Lung (tissue), 11 donors: ENCODE measurements at regions not wholly inside any gene's neighbourhood (a gene's known extent, or its start where the extent isn't known, plus 50 kb on each side); places are given as distances from the start of the nearest gene placed in this dataset.

ENCODE experiments used
- ATAC-seq: fragments of 200-7000 bp; cut with Tn5 transposase; one replicate; pipeline ENCODE4 v1.9.1; 2020; ENCODE audit warnings: moderate number of reproducible peaks; ENCODE audit not compliant: insufficient read depth, low FRiP score
- DNase-seq, 3 donors: peaks; one replicate each; pipeline ENCODE4 v3.0.0-alpha.2; 2013 to 2017
- H3K27ac ChIP-seq, 2 donors: one replicate each; pipeline ENCODE4 v1.5.1; 2013; ENCODE audit warnings: mild to moderate bottlenecking in 2 of 2, moderate library complexity in 2 of 2, control low read depth in 1 of 2, inconsistent platforms in 1 of 2, low read depth in 1 of 2, low read length in 1 of 2
- H3K27me3 ChIP-seq, 3 donors: one replicate each; pipeline ENCODE4 v1.5.1; 2013; ENCODE audit warnings: low read length in 2 of 3; ENCODE audit not compliant: control insufficient read depth in 3 of 3, insufficient read depth in 3 of 3
- H3K36me3 ChIP-seq, 4 donors: one replicate each; pipeline ENCODE4 v1.5.1; 2013; ENCODE audit warnings: low read length in 4 of 4, mild to moderate bottlenecking in 1 of 4, moderate library complexity in 1 of 4; ENCODE audit not compliant: control insufficient read depth in 4 of 4, insufficient read depth in 4 of 4
- H3K4me1 ChIP-seq, 5 donors: one replicate each; pipeline ENCODE4 v1.5.1; 2013; ENCODE audit warnings: low read length in 5 of 5, mild to moderate bottlenecking in 2 of 5, moderate library complexity in 1 of 5; ENCODE audit not compliant: control insufficient read depth in 5 of 5, insufficient read depth in 5 of 5
- H3K4me3 ChIP-seq: one replicate; pipeline ENCODE4 v1.5.1; 2013; ENCODE audit warnings: mild to moderate bottlenecking, control low read depth, moderate library complexity
- H3K9ac ChIP-seq, 2 donors: one replicate each; pipeline ENCODE4 v1.5.1; 2013; ENCODE audit warnings: low read length in 2 of 2, control low read depth in 1 of 2; ENCODE audit not compliant: insufficient read depth in 1 of 2
- H3K9me3 ChIP-seq, 4 donors: one replicate each; pipeline ENCODE4 v1.5.1; 2013; ENCODE audit warnings: low read length in 3 of 4, mild to moderate bottlenecking in 1 of 4, moderate library complexity in 1 of 4; ENCODE audit not compliant: control insufficient read depth in 4 of 4, insufficient read depth in 3 of 4
- CTCF ChIP-seq: IDR thresholded peaks from 2 replicates; pipeline ENCODE4 v1.5.1; 2012; ENCODE audit warnings: mild to moderate bottlenecking; ENCODE audit errors: control extremely low read depth, extremely low read depth
- WGBS, 2 donors: extraction: QIAGEN DNeasy Blood & Tissue Kit; methylation state at CpG; one replicate each; pipeline ENCODE4 v1.1.7; 2013; 5-methylcytosine and 5-hydroxymethylcytosine counted together
- donor health status: control.
- donor health status: control.
- donor health status: Bipolar disorder and iron deficiency.
- donor health status: healthy.
- donor health status: DM: yes; HTN: yes; CAD: no.

DNA sequence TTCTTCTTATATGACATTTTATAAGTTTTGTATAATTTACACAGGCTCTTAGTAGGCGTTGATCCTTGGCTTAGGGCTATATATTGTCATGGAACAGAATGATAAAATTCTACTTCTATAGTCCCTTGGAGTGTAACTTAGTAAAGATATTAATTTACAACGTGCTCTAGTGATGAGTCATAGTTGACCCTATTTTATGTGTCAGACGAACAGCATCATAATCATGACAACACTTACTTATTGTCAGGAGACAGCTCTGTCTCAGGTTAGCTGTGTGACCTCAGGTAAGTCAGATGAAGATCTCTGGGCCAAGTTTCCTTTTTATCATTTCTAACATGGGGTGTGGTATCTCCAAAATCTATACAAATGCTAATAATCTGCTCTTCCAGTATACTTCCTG lies 473.5 kb downstream of the UTRN start:
- no peak overlapping the region for H3K9ac ChIP-seq
- H3K4me1 ChIP-seq = peaks cover 0 to 5% (median 0%) of the 10 kb centered on the region in 5 donors
- H3K4me3 ChIP-seq = no peak overlapping the region
- no peaks in the 10 kb centered on the region for H3K27me3 ChIP-seq
- no peak overlapping the region for H3K27ac ChIP-seq
- 86 to 90% methylated on average over 3 of the region's 3 CpGs for WGBS, 2 donors
- no peaks in the 10 kb centered on the region for H3K9me3 ChIP-seq
- DNase-seq (no peak), ATAC-seq (no peak)
- H3K36me3 ChIP-seq = peaks cover 0 to 3% (median 0%) of the 10 kb centered on the region in 4 donors
- no peak for TF ChIP-seq CTCF

- DNase-seq (no peak), ATAC-seq (no peak)
- WGBS, 2 donors = 97 to 98% methylated on average over 3 of the region's 3 CpGs
- Histone ChIP-seq H3K27ac (no peak overlapping the region), H3K4me3 (no peak overlapping the region), H3K36me3 (peaks cover 0 to 2% (median 0%) of the 10 kb centered on the region in 4 donors), H3K9me3 (no peaks in the 10 kb centered on the region), H3K9ac (no peak overlapping the region), H3K4me1 (peaks cover 0 to 5% (median 3%) of the 10 kb centered on the region in 5 donors), H3K27me3 (no peaks in the 10 kb centered on the region)
- no peak for TF ChIP-seq CTCF
These were observed 477.3 kb downstream of the UTRN start for GRCh38 chr6:144762469-144762868.

DNA sequence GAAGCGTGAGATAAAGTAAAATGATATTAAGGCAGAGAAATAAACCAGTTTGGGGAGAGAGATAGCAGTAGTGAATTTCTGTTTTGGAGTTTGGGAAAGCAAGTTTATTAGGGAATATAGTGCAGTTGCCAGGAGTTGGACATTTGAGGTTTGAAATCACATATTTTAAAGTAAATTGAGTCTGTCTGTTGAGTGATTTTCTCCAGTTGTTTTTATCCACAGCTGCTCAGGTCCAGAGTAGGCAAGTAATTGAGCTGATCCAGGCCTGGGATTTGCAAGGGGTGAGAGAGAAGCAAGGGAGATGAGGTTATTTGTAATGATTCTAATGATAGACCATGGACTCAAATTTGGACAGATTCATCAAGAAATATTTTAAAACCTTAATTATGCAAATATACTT lies 481.9 kb downstream of the UTRN start:
- H3K4me3 ChIP-seq = no peak overlapping the region
- H3K36me3 ChIP-seq = peaks cover 0 to 3% (median under 1%) of the 10 kb centered on the region in 4 donors
- DNase-seq (peak in 2 of 3 donors; percentile 29 to 61), ATAC-seq (no peak)
- no peak overlapping the region for H3K27ac ChIP-seq
- no peaks in the 10 kb centered on the region for H3K27me3 ChIP-seq
- WGBS, 2 donors = 79 to 84% methylated on average over 1 of the region's 1 CpG
- peaks cover 0 to 17% (median 7%) of the 10 kb centered on the region in 5 donors for H3K4me1 ChIP-seq
- H3K9ac ChIP-seq = no peak overlapping the region
- no peaks in the 10 kb centered on the region for H3K9me3 ChIP-seq
- TF ChIP-seq CTCF = no peak

DNA sequence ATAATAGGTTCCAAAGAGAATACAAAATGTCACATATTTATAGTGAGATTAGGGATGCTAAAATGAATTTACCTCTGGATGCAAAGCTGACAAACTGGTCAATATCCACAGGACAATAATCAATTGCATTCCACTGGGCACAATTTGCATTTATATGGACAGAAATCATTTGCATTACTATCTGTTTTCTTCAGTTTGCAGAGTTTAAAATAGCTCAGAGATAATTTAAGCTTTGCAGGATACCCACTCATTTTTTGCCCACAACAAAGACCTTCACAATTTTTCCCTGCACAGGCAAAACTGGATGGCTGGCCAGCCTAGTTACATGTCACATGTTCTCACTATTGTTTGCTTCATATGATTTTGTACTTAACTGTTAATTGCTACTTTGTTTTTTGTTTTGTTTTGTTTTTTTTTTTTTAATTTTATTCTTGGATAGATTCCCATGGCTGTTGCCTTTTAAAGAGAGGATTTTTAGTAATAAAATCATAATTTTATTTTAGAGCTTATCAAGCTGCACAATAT lies 483.5 kb downstream of the UTRN start:
- Histone ChIP-seq H3K4me1 (peaks cover 0 to 17% (median 7%) of the 10 kb centered on the region in 5 donors), H3K27me3 (no peaks in the 10 kb centered on the region), H3K36me3 (peaks cover 0 to 9% (median 3%) of the 10 kb centered on the region in 4 donors), H3K27ac (no peak overlapping the region), H3K9ac (no peak overlapping the region), H3K4me3 (no peak overlapping the region), H3K9me3 (no peaks in the 10 kb centered on the region)
- TF ChIP-seq CTCF = no peak
- ATAC-seq (no peak), DNase-seq (peak in 1 of 3 donors; percentile 32)
